SK-N-MC (cell line): ENCODE measurements at regions not wholly inside any gene's neighbourhood (a gene's known extent, or its start where the extent isn't known, plus 50 kb on each side); places are given as distances from the start of the nearest gene placed in this dataset.

Experiments used
- DNase-seq: peaks from one replicate; pipeline ENCODE4 v3.0.0-alpha.2; 2011; ENCODE audit warnings: low read depth, low spot score
- H3K27ac ChIP-seq: fragments of 200-600 bp; sonication (generic); 2 replicates; pipeline ENCODE4 v1.5.1; 2016; ENCODE audit warnings: mixed run types
- H3K36me3 ChIP-seq: fragments of 200-600 bp; sonication (generic); 2 replicates; pipeline ENCODE4 v1.6.1; 2017; ENCODE audit warnings: antibody characterized with exemption, low read length, mixed read lengths; ENCODE audit not compliant: insufficient read depth
- H3K4me3 ChIP-seq: fragments of 200-600 bp; sonication (generic); 2 replicates; pipeline ENCODE4 v1.5.1; 2016
- H3K9ac ChIP-seq: fragments of 200-600 bp; sonication (generic); 2 replicates; pipeline ENCODE4 v1.8.0; 2017; ENCODE audit warnings: mixed run types, mixed read lengths; ENCODE audit not compliant: insufficient read length
- H3K9me3 ChIP-seq: fragments of 200-600 bp; sonication (generic); 2 replicates; pipeline ENCODE4 v1.6.1; 2017; ENCODE audit warnings: low read depth, mild to moderate bottlenecking, antibody characterized with exemption, low read length, moderate library complexity, mixed read lengths
- EZH2 ChIP-seq: fragments of 200-600 bp; sonication (generic); IDR thresholded peaks from one replicate; pipeline ENCODE4 v1.6.1; 2017; ENCODE audit warnings: antibody characterized with exemption
- FOXP2 ChIP-seq: optimal IDR thresholded peaks from 2 replicates; pipeline ENCODE3; 2011; ENCODE audit warnings: mild to moderate bottlenecking, moderate library complexity; ENCODE audit not compliant: insufficient read depth; ENCODE audit errors: extremely low read length, control extremely low read depth
- POLR2AphosphoS5 ChIP-seq: IDR thresholded peaks from 2 replicates; pipeline ENCODE4 v1.6.1; 2012; ENCODE audit warnings: mild to moderate bottlenecking, low read depth, low read length, borderline replicate concordance

- DNase-seq = no peak
- no peak overlapping the region for H3K4me3 ChIP-seq
- no peak overlapping the region for H3K27ac ChIP-seq
- H3K9me3 ChIP-seq = no peaks in the 10 kb centered on the region
- H3K36me3 ChIP-seq = no peaks in the 10 kb centered on the region
- H3K9ac ChIP-seq = no peak overlapping the region
- TF ChIP-seq FOXP2 = no peak
- TF ChIP-seq EZH2 = no peak
- TF ChIP-seq POLR2AphosphoS5 = no peak
Measured at GRCh38 chr11:100460426-100460825, 226.7 kb upstream of the ARHGAP42 start.

GRCh38 chr11:100467821-100468508 lies 219.1 kb upstream of the ARHGAP42 start:
- no peak overlapping the region for H3K27ac ChIP-seq
- no peak overlapping the region for H3K4me3 ChIP-seq
- H3K36me3 ChIP-seq = no peaks in the 10 kb centered on the region
- no peak overlapping the region for H3K9ac ChIP-seq
- no peak for DNase-seq
- no peak for TF ChIP-seq EZH2
- TF ChIP-seq FOXP2 = no peak
- TF ChIP-seq POLR2AphosphoS5 = no peak
- no peaks in the 10 kb centered on the region for H3K9me3 ChIP-seq

DNA sequence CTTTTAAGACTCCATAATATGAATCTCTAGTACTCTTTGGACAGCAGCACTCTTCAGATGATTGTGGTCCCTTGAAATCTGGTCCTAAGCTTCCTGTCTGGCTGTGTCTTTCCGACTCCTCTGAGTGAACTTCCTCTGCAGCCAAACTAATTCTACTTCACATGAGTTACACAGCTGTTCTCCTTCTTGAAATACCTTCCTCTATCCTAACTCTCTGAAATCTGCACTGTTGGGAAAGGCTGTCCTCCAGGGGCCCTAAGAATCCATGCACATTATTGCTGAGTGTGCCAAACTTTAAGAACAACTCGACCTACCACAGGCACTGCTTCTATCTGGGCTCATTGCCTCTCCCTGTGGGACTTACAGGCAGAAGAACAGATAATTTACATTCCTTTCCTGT lies 217.3 kb upstream of the ARHGAP42 start:
- no peak overlapping the region for H3K4me3 ChIP-seq
- no peak overlapping the region for H3K9ac ChIP-seq
- H3K36me3 ChIP-seq = no peaks in the 10 kb centered on the region
- no peaks in the 10 kb centered on the region for H3K9me3 ChIP-seq
- no peak for DNase-seq
- TF ChIP-seq FOXP2 = no peak
- no peak for TF ChIP-seq EZH2
- TF ChIP-seq POLR2AphosphoS5 = no peak
- H3K27ac ChIP-seq = no peak overlapping the region

GRCh38 chr11:100472727-100473389 lies 214.2 kb upstream of the ARHGAP42 start:
- H3K9ac ChIP-seq = no peak overlapping the region
- no peak for TF ChIP-seq EZH2
- no peak for TF ChIP-seq FOXP2
- TF ChIP-seq POLR2AphosphoS5 = no peak
- no peaks in the 10 kb centered on the region for H3K9me3 ChIP-seq
- H3K27ac ChIP-seq = no peak overlapping the region
- H3K36me3 ChIP-seq = no peaks in the 10 kb centered on the region
- no peak overlapping the region for H3K4me3 ChIP-seq
- no peak for DNase-seq

- Histone ChIP-seq H3K4me3 (no peak overlapping the region), H3K27ac (no peak overlapping the region), H3K9me3 (no peaks in the 10 kb centered on the region), H3K36me3 (no peaks in the 10 kb centered on the region), H3K9ac (no peak overlapping the region)
- no peak for DNase-seq
- TF ChIP-seq EZH2 (no peak), POLR2AphosphoS5 (no peak), FOXP2 (no peak)
Measured at GRCh38 chr11:100473390-100473740, 213.7 kb upstream of the ARHGAP42 start.

DNA sequence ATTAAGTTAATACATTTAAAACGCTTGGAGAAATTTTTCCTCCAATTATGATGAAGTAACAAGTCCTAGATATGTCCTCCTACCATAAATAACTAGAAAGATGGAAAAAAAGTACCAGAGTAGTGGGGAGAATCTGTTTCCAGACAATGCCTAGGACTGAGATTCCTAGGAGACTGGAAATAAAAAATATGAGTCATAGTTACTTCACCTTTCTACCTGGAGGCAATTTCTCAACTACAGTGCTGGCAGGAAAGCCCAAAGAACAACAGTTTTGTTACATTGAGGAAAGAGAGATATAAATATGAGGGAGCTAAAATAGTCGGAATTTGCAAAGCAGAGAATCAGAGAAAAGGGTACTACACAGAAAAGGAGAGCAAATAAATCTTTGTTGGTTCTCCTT lies 202.1 kb upstream of the ARHGAP42 start:
- H3K9ac ChIP-seq = no peak overlapping the region
- TF ChIP-seq POLR2AphosphoS5 (no peak), FOXP2 (no peak), EZH2 (no peak)
- H3K27ac ChIP-seq = no peak overlapping the region
- H3K36me3 ChIP-seq = no peaks in the 10 kb centered on the region
- H3K4me3 ChIP-seq = no peak overlapping the region
- DNase-seq = no peak
- H3K9me3 ChIP-seq = no peaks in the 10 kb centered on the region

DNA sequence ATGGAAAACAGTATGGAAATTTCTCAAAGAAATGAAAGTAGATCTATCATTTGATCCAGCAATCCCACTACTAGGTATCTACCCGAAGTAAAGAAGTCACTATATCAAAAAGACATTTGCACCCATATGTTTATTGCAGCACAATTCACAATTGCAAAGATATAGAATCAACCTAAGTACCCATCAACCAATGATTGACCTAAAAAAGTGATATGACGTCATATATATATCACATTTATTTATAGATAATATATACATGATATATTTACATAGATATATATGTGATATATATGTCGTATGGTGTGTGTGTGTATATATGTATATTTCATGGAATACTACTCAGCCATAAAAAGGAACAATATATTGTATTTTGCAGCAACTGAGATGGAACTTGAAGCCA lies 188.3 kb upstream of the ARHGAP42 start:
- H3K36me3 ChIP-seq = no peaks in the 10 kb centered on the region
- H3K9ac ChIP-seq = no peak overlapping the region
- no peak overlapping the region for H3K27ac ChIP-seq
- no peak for DNase-seq
- no peak overlapping the region for H3K4me3 ChIP-seq
- no peaks in the 10 kb centered on the region for H3K9me3 ChIP-seq
- TF ChIP-seq POLR2AphosphoS5 (no peak), EZH2 (no peak), FOXP2 (no peak)

- Histone ChIP-seq H3K36me3 (no peaks in the 10 kb centered on the region), H3K27ac (no peak overlapping the region), H3K4me3 (no peak overlapping the region), H3K9me3 (no peaks in the 10 kb centered on the region), H3K9ac (no peak overlapping the region)
- no peak for TF ChIP-seq POLR2AphosphoS5
- no peak for DNase-seq
Measured at GRCh38 chr11:100501450-100501849, 185.6 kb upstream of the ARHGAP42 start.

DNA sequence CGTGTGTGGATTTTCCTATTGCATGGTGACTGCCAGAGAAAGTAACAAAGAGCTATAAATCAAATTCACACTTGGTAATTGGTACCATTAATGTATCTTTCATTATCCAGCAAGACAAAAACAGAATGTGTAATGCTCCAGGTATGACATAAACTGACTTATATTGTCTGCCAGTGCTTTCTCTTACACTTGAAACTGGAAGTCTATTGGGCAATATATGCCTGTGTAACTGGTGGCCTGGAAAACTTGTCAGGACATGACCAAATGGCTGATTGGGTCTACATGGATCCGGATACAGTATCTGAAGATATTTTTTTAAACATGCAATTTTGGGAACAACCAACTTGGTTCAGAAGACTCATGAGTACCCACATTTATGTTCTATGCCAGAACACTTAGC lies 174.6 kb upstream of the ARHGAP42 start:
- Histone ChIP-seq H3K36me3 (no peaks in the 10 kb centered on the region), H3K9me3 (no peaks in the 10 kb centered on the region), H3K4me3 (no peak overlapping the region), H3K9ac (no peak overlapping the region), H3K27ac (no peak overlapping the region)
- TF ChIP-seq FOXP2 (no peak), EZH2 (no peak), POLR2AphosphoS5 (no peak)
- DNase-seq = no peak
